Retina (tissue), 1 donor: ENCODE measurements at regions not wholly inside any gene's neighbourhood (a gene's known extent, or its start where the extent isn't known, plus 50 kb on each side); places are given as distances from the start of the nearest gene placed in this dataset.
A peak's percentile ranks its signal among the peaks of the same experiment; 100 is the strongest.

Experiments used
- DNase-seq: peaks from one replicate; pipeline ENCODE4 v3.0.0-alpha.2; 2016

DNA sequence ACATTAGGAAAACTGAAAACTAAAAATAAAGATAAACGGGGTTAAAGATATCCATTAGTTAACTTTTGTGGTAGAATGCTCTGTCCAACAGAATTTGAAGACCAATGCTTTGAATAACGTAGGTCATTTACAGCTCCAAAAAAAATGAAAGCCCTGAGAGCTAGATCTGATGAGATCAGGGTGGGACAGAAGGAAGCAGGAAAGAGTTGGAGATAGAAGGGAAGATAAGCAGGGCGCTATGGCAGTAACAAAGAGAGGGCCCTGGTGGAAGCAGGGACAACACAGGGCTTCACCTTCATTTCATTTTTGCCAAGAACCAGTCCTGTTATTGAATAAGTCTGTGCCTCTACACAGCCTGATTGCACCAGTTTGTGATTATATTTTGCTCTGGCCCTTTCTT lies 51.0 kb upstream of the RGS8 start:
- no peak for DNase-seq

GRCh38 chr1:182739545-182739944 lies 50.0 kb upstream of the NPL start:
- DNase-seq, result peak; percentile 84
